Coronary artery (tissue), 2 donors: ENCODE measurements at regions not wholly inside any gene's neighbourhood (a gene's known extent, or its start where the extent isn't known, plus 50 kb on each side); places are given as distances from the start of the nearest gene placed in this dataset.

Source experiments
- DNase-seq: peaks from one replicate; pipeline ENCODE4 v3.0.0-alpha.2; 2017; ENCODE audit warnings: low spot score
- H3K27ac ChIP-seq, 2 donors: fragments of 200-600 bp; sonication (generic); one replicate each; pipeline ENCODE4 v1.5.1; 2016 to 2019
- H3K4me3 ChIP-seq: fragments of 200-600 bp; sonication (generic); 2 replicates; pipeline ENCODE4 v1.5.1; 2016; ENCODE audit warnings: mild to moderate bottlenecking, moderate library complexity
- TF ChIP-seq, protein P1 (sequence below): fragments of 200-600 bp; sonication (generic); IDR thresholded peaks from one replicate; pipeline ENCODE4 v1.5.1; 2019; ENCODE audit warnings: antibody characterized with exemption

DNA sequence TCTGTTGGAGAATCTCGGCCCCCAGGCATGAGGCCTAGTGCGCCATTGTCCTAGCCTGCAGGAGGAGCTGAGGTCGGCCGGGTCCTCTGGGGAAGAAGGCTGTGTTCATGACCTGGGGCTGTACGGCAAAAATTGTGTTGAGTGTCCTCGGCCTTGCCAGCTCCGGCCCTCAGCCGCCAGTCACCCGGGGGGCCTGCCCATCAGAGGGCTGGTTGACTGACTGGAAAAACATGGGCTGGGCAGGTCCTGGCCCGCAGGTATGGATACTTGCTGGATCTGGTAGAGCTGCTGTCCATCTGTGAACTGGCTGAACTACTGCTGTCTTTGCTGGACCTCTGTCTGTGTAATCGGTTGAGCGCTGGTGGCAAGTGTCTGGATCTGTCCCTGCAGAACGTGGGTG lies 136.7 kb upstream of the GAS1 start:
- no peak for DNase-seq
- Histone ChIP-seq H3K4me3 (no peak overlapping the region), H3K27ac (no peak overlapping the region)
- TF ChIP-seq, protein P1, sequence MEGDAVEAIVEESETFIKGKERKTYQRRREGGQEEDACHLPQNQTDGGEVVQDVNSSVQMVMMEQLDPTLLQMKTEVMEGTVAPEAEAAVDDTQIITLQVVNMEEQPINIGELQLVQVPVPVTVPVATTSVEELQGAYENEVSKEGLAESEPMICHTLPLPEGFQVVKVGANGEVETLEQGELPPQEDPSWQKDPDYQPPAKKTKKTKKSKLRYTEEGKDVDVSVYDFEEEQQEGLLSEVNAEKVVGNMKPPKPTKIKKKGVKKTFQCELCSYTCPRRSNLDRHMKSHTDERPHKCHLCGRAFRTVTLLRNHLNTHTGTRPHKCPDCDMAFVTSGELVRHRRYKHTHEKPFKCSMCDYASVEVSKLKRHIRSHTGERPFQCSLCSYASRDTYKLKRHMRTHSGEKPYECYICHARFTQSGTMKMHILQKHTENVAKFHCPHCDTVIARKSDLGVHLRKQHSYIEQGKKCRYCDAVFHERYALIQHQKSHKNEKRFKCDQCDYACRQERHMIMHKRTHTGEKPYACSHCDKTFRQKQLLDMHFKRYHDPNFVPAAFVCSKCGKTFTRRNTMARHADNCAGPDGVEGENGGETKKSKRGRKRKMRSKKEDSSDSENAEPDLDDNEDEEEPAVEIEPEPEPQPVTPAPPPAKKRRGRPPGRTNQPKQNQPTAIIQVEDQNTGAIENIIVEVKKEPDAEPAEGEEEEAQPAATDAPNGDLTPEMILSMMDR, result no peak

DNA sequence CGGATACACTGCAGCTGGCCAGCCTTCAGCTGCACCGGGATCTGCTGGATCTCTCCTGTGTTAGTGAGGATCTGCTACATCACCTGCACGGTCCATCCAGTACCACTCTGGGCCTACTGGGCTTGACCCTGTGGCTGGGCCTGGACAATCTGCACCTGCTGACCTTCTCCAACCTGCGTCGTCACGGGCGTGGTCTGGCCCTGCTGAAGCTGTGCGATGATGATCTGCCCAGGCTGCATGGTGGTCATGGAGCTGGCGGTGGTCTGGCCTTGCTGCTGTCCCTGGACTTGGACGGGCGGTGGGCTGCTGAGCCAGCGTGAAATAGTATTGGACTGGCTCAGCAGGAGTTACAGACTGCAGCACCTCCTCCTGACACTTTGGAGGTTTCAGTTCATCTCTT lies 137.1 kb upstream of the GAS1 start:
- Histone ChIP-seq H3K4me3 (no peak overlapping the region), H3K27ac (no peak overlapping the region)
- TF ChIP-seq, protein P1, result no peak
- DNase-seq, result no peak

- no peak overlapping the region for H3K4me3 ChIP-seq
- TF ChIP-seq, protein P1, result no peak
These were observed 137.8 kb upstream of the GAS1 start for GRCh38 chr9:87085073-87085472.

GRCh38 chr9:87085521-87085920 lies 138.2 kb upstream of the GAS1 start:
- DNase-seq, result no peak
- TF ChIP-seq, protein P1, result no peak
- Histone ChIP-seq H3K4me3 (no peak overlapping the region), H3K27ac (no peak overlapping the region)

More at GRCh38 chr9:87085073-87085472, 137.8 kb upstream of the GAS1 start:
- no peak for DNase-seq
- no peak overlapping the region for H3K27ac ChIP-seq

DNA sequence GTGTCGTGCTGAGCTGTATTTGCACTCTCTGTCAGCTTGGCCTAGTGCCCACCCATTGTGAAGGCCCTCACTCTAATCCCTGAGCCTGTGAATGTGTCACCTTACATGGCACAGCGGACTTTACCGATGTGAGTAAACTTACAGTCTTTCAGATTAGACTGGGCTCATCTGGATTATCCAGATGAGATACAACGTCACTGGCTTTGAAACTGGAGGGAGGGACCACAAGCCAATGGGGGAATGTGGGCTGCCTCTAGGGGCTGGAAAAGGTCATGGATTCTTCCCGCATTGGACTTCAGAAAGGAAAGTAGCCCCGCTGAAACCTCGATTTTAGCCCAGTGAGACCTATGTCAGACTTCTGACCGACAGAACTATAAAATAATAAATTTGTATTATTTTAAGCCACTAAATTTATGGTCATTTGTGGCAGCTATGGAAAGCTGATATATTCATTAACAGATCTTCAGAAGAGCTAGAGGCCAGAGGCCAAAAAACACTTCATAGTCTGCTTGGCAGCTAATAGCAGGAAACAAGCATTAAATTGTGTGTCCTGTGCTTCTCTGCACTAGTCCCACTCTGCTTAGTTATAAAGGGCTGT lies 139.0 kb upstream of the GAS1 start:
- DNase-seq, result no peak
- TF ChIP-seq, protein P1, result no peak
- Histone ChIP-seq H3K27ac (no peak overlapping the region), H3K4me3 (no peak overlapping the region)

DNA sequence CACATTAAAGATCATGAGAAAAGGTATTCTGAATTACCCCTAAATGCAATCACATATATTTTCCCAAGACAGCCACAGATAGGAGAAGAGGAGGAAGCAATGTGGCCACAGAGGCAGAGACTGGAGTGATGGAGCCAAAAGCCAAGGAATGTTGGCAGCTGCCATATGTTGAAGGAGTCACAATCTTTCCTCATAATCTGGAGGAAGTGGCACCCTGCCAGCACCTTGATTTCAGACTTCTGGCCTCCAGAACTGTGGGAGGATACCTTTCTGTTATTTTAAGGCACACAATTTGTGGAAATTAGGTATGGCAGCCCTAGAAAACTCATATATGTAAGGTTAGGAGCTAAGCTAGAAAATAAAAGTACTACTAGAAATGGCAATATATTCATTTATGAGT lies 139.9 kb upstream of the GAS1 start:
- no peak overlapping the region for H3K27ac ChIP-seq
- DNase-seq, result no peak
- TF ChIP-seq, protein P1, result no peak

DNA sequence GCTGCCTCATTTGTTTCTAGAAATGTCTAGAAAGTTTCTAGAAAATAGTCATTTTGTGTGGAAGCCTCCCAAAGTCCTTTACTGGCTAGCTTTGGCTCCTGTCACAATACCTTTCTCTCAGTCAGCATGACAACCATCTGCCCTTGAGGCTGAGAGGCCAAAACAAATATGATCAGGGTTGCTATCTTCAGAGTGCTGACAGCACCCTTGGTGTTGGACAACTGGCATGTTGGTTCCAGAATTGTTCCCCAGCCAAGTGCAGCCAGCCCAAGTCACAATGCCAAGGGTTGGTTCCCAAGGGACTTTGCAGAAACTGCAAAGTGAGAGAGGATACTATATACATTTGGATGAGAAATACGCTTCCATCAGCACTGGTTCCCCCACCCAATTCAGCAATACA lies 140.9 kb upstream of the GAS1 start:
- Histone ChIP-seq H3K27ac (no peak overlapping the region), H3K4me3 (no peak overlapping the region)
- DNase-seq, result no peak
- TF ChIP-seq, protein P1, result no peak

More for the DNA sequence above, 139.9 kb upstream of the GAS1 start:
- no peak overlapping the region for H3K4me3 ChIP-seq
